HG02642 (cell line): ENCODE measurements at regions not wholly inside any gene's neighbourhood (a gene's known extent, or its start where the extent isn't known, plus 50 kb on each side); places are given as distances from the start of the nearest gene placed in this dataset.
"Not testable (repeated sequence)": the region's sequence is repeated elsewhere in the genome, so short reads cannot be mapped to it uniquely, and the experiment has no call there.

Experiments used
- ATAC-seq: cut with Tn5 transposase; IDR thresholded peaks from one replicate; pipeline ENCODE4 v1.9.1; 2021; ENCODE audit warnings: mild to moderate bottlenecking; ENCODE audit not compliant: unreplicated experiment, poor library complexity

GRCh38 chr6:14287707-14288106, 170.1 kb downstream of the CD83 start:
- no peak for ATAC-seq

DNA sequence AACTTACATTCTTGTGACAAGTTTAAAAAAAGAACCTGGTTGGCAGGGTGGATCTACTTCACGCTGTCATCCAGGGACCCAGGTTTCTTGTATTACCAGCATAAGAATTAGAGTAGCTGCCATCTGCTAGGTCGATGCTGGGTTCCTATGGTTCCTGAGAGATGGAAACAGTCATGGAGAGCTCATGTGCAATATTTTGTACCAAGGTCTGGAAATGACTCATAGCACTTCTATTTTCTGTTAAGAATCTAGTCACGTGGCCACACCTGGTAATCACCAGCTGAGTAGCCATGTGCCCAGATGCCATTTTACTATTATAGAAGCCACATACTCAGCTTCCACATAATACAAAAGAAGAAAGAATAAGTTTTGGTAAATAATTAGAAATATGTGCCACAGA, 171.3 kb downstream of the CD83 start:
- no peak for ATAC-seq

GRCh38 chr6:14290041-14290771, 172.6 kb downstream of the CD83 start:
- ATAC-seq: no peak

- ATAC-seq: no peak
Measured at GRCh38 chr6:14290772-14291330, 173.3 kb downstream of the CD83 start.

DNA sequence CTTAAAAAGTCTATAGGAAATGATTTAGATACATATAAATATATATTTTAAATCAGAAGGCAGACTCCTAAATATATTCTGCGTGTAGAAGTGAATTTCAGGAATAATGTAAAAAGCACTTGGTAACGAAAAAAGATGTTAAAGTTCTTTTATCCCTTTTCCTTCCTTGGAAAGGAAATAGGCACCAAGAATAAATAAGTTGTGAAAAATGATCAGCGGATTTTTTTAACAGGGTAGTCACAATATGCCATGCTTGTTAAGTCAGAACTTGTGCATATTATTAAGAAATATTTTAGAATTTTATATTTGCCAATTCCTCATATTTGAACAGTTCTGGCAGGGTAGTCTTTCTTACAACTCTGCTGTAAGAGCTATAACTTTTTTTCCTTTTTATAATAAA, 173.8 kb downstream of the CD83 start:
- no peak for ATAC-seq

GRCh38 chr6:14292119-14292518, 174.5 kb downstream of the CD83 start:
- ATAC-seq: no peak

- no peak for ATAC-seq
Measured at GRCh38 chr6:14294270-14294951, 176.8 kb downstream of the CD83 start.

- not testable (repeated sequence) for ATAC-seq
Measured at GRCh38 chr6:14296698-14297097, 179.1 kb downstream of the CD83 start.

DNA sequence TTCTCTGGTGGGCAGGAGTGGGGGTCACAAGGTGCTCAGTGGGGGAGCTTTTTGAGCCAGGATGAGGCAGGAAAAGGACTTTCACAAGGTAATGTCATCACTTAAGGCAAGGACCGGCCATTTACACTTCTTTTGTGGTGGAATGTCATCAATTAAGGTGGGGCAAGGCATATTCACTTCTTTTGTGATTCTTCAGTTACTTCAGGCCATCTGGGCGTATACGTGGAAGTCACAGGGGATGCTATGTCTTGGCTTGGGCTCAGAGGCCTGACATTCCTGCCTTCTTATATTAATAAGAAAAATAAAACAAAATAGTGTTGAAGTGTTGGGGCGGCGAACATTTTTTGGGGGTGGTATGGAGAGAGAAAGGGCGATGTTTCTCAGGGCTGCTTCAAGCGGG, 179.5 kb downstream of the CD83 start:
- not testable (repeated sequence) for ATAC-seq

- not testable (repeated sequence) for ATAC-seq
Measured at GRCh38 chr6:14300189-14300588, 182.6 kb downstream of the CD83 start.

DNA sequence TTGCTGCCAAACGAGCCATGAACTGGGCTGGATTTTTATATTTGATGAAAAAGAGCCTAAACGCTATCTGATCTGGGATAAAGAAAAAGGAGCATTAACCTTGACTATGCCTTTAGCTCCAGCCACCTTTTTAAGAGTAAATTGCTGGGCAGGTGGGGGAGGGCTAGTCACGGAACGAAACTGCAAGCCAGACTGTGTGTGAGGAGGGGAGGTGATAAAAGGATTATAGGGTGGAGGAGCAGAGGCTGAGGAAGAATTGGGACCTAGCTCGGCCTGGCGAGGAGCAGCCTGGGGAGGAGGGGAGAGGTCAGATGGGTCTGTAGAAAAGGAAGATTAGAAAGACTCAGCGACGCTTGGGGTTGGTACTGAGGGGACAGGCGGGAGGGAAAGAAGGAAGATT, 183.1 kb downstream of the CD83 start:
- not testable (repeated sequence) for ATAC-seq

DNA sequence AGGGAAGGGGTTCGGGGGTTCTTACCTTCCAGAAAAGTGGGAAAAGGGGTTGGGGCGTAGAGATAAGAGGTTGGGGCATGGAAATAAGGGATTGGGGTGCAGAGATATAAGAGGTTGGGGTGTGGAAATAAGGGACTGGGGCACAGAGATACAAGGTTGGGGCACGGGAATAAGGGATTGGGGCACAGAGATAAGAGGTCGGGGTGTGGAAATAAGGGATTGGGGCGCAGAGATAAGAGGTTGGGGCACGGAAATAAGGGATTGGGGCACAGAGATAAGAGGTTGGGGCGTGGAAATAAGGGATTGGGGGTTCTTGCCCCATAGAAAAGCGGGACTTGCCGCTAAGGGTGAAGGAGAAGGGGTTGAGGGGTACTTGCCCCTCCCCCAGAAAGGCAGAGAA, 183.9 kb downstream of the CD83 start:
- ATAC-seq: not testable (repeated sequence)

DNA sequence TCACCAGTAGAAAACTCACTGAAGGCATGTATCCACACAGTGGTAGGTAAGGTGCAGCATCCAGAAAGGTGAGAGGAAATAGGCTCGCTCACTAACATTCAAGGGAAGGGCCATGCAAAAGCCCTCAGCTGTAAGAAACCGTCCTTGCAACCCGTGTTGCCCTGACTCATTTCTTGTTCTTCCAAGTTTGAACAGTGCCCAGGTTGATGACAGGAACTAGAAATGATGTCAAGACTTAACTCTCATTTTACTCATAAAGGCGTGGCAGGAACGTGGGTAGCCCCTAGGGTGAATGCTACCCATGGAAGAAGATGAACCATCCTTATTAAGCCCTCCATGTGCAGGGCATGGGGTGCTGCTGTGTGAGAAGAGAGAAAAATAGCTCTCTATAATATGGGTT, 187.6 kb downstream of the CD83 start:
- ATAC-seq: no peak

- ATAC-seq: no peak
Measured at GRCh38 chr6:14305624-14306023, 188.1 kb downstream of the CD83 start.

DNA sequence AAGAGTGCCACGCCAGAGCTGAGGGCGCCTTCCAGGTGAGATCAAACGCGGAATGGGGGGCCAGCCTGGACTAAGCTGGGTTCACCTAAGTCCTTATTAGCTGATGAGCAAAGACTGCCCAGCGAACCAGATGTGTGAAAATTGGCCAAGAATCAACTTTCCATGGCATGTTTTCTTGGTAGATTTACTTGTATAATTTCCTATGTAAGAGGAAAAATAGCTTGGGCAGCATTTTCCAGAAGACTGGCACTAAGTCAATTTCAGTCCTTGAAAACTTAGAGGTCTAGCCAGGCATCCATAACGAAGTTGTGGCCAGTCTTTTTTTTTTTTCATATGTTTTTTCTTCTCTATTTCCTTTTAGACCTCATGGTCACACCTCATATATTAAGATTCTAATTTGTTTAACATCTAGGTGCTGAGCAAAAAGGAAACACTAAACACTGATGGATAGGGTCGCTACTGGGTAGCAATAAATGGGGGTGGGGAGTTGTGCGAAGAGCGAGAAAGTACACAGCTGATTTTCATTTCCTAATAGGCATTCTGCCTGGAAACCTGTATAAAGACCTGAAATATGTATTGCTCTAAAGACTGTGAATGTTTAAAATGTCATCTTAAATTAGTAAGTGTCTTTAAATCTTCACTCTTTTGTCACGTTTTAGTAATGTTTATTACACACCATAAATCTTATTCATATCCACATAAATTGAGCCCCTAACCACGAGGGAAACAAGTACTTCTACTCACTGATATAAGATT, 188.8 kb downstream of the CD83 start:
- ATAC-seq: no peak

- no peak for ATAC-seq
Measured at GRCh38 chr6:14309516-14309915, 191.9 kb downstream of the CD83 start.

- ATAC-seq: no peak
Measured at GRCh38 chr6:14309951-14310445, 192.4 kb downstream of the CD83 start.

- ATAC-seq: no peak
Measured at GRCh38 chr6:14310960-14311359, 193.4 kb downstream of the CD83 start.

GRCh38 chr6:14312587-14312986, 195.0 kb downstream of the CD83 start:
- ATAC-seq: peak; percentile 38

DNA sequence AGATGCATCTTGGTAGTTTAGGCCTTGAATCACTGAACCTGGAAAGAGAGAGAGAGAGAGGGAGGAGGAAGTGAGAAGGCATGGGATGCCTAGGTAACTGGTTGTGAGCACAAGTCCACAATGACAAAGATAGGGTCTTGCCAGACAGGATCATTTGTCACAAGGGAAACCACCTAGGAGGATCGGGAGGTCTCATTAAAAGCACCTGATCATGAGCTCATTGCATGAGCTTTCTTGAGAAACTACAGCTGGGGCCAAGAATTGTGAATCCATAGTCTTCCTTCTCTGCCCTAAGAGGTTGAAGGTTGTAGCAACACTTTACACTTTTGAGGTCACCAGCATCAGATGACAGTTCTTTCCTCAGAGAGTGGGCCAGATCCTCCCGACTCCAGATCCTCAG, 195.7 kb downstream of the CD83 start:
- no peak for ATAC-seq

- no peak for ATAC-seq
Measured at GRCh38 chr6:14315353-14315752, 197.8 kb downstream of the CD83 start.
